HG02571 (cell line): ENCODE measurements at regions not wholly inside any gene's neighbourhood (a gene's known extent, or its start where the extent isn't known, plus 50 kb on each side); places are given as distances from the start of the nearest gene placed in this dataset.

Experiments used
- ATAC-seq: cut with Tn5 transposase; IDR thresholded peaks from one replicate; pipeline ENCODE4 v1.9.1; 2021; ENCODE audit warnings: mild to moderate bottlenecking, moderate library complexity; ENCODE audit not compliant: unreplicated experiment

DNA sequence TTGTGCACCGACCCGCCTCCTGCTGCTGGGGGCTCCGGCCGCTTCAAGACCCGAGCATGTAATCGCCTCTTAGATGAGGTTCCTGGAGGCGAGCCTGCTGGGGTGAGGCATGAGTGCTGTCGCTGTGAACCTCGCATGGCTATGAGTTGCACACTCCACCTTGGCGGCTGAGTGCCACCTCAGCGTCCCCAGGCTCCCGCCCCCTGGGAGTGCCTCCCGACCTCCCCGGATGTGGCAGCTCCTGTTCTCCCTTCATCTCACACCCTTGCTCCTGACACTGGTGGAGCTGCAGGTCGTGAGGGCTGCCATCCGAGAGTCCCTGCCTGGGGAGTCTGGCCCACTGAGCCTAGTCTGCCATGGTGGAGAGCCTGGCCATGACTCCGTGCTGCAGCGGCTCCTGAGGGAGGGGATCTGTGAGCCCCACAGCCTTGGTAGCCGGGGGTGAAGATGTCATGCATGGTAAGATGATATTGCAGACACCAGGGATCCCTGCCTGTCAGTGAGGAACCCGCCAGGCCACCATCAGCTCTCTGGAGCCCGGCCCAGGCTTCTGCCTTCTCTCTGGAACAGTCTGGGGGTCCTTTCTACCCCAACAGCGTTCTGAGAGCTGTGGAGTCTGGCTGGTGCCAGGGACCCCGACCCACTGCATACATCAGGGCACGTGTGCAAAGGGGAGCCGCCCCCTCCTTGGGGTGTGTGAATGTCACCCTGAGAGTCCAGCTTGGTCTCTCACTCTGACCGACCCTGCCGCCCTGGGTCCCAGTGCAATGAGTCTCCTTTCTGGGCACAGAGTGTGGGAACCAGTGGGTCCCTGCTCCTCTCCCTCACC lies 61.6 kb upstream of the HS6ST1 start:
- no peak for ATAC-seq

DNA sequence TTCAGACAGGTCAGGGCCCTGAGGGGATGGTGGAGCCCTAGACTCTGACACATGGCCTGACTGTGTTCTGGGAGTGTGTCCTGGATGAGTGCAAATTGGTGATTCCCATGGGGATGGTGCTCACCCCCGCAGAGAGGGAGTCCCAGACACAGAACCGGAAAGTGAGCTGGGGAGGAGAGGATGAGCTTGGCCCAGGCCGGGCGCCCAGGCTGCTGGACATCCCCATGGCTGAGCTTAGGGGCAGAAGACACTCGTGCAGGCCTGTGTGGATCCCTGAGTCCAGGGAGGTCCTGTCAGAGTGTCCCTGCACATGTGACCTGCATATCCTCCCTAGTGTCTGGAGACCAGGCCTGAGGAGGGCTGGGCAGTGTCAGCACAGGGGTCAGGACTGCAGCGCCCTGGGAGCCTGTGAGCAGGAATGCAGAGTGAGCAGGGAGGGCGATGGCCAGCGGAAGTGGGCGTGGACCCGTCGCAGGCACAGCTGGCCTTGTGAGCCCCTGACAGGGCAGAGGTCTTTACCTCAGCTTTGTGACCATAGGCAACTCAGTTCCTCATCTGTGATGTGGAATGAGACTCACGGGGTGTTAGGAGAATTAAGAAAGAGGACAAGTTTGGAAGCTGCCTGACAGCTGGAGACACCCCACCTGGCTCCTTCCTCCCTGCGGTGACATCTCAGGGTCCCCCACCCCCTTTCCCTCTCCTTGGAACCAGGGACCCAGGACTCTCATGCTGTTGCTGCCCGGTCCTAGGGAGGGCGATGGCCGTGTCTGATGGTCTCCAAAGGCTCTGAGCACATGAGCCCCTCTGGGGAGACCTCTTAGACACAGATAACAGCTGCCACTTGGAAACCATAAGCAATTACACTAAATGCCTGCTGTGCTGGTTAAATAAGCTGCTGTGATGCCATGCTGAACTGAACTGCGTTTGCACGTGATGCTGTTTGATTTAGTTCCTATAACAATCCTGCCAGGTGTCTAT lies 62.6 kb upstream of the HS6ST1 start:
- no peak for ATAC-seq

DNA sequence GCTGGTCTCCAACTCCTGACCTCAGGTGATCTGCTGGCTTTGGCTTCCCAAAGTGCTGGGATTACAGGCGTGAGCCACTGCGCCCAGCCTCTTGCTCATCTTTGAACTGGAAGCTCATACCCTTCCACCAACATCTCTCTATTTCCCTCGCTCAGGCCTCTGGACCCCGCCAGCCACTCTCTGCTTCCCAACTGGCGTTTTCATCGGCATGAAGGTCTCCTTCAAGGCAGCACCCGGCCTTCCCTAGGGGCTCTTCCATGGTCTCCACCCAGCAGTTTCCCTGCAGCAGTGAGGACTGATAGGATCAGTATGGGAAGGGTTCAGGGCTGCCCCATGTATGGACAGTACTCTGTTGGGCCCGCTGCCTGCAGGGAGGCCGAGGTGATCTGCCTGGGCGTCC lies 65.8 kb upstream of the HS6ST1 start:
- no peak for ATAC-seq

DNA sequence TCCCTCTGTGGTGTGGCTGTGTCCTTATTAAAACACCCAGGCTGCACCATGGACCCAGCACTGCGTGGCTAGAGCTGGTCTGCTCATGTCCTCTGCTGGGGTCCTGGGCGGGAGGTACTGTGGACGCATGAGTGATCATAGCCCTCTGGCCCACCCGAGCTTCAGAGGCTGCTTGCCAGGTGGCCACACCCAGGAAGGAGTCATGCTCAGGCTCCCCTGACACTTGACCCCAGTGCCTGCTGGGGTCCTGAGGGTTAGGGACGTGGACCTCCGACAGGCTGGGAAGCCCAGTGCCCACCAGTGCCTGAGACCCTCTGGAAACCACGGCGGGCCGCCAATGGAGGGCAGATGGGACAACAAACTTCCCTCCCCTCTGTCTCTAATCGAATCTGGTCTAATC lies 66.3 kb upstream of the HS6ST1 start:
- ATAC-seq: no peak

DNA sequence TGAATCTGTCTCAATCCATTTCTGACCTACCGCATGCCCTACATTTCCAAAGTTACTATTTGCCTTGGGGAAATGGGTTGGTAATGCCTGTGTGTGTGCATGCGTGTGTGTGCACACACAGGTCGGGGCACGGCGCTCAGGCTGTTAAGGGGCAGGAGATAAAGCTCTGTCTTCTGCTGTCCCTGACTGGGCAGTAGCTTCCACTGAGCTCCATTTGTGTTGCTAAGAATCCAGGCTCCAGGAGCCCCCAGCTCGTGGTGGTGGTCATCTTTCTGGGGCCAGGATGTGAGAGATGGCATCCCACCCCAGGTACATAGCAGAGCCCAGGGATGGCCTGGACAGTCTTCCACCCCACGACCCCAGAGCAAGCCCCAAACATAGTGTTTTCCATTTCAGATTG lies 66.7 kb upstream of the HS6ST1 start:
- ATAC-seq: no peak

DNA sequence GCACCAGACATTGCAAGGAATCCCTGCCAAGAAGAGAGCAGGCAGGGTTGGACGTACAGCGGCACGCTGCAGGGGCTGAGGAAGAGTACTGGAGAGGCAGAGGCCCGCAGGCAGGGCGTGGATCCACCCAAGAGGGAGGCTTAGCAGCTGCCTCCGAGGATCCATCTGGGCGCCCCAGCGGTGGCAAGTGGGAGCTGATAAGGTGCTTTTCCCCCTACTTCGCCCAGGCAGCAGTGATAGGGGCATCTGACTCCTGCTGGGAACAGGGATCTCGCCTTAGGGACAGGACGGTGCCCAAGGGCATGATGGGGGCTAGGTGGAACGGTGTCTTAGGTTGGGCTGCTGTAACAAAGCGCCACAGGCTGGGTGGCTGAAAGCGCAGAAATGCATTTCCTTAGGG lies 67.4 kb upstream of the HS6ST1 start:
- ATAC-seq: no peak

DNA sequence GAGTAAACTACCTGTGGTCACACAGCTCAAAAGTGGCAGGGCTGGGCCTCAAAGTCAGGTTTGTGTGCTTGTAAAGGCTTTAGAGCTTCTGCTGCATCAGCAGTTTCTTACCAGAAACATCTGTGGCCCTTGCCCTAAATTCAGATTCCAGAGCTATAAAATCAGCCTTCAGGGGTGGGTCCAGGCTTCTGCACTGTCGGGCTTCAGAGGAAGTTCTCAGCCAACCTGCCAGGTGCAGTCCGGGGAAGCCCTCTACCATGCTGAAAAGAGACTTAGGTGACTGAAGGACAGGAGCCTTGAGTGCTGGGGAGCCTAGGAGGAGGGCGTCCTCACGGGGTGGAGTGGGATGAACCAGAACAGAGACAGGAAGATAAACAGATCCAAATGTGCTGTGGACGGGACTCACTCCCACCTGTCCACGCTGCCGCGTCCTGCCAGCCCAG lies 69.9 kb upstream of the HS6ST1 start:
- ATAC-seq: no peak

DNA sequence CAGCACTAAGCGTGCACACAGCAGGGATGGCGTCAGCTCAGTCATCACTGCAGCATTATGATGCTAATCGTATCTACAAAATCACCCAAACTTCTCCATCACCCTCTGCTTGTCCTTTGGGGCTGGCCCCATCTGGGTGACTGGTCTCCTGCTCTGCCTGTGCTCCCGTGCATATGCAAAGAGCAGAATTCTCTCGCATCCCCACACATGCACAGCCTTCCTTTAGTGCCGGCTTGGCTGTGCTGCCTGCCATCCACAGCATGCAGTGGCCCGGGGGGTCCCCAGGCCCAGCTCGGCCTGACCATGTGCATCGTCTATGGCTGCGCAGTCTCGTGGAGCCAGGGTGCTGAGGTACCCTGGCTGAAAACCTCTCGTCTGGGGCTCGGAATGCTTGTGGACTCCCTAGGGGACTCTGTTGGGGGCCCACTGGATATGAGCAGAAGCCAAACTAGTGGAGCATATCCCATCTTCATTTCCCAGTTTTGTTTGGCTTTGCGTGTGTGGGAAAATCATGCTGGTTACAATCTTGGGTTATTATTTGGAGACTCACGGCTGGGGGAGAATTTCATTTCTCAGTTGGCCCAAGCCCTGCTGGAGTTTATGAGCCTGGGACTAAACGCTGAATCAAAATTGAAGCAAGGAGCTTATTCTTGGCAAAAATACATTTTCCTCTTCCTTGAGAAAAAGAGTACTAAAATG lies 70.9 kb upstream of the HS6ST1 start:
- no peak for ATAC-seq

DNA sequence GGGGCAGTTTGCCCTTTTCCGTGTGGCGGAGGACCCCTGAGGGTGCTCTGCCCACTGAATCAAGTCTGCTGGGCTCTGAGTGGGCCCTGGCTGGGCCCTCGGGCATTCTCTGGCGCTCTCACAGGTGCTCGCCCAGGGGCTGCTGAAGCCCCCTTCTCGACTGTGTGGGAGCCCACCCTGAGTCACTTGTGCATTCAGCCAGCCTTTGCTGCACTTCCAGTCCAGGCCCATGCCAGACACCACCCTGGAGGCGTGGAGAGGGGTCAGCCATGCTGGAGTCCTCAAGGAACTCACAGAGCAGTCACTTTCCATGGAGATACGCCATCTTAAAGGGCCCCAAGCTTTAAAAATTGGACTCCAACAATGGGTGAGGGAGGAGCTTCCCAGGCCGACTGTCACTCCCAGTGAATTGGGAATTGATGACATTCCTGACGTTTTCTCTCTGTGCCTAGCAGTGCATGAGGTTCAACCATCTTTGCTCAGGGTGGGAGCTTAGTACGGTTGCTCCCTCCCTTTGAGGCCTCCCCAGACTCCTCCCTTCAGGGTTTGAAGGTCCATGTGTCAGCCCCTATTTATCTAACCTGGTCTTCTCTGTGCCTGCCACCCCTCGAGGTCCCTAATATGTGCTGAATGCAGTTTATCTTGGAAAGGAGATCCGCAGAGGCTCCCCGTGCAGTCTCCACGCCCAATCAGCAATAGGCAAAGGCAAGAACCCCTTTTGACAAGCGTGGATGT lies 71.8 kb upstream of the HS6ST1 start:
- no peak for ATAC-seq

DNA sequence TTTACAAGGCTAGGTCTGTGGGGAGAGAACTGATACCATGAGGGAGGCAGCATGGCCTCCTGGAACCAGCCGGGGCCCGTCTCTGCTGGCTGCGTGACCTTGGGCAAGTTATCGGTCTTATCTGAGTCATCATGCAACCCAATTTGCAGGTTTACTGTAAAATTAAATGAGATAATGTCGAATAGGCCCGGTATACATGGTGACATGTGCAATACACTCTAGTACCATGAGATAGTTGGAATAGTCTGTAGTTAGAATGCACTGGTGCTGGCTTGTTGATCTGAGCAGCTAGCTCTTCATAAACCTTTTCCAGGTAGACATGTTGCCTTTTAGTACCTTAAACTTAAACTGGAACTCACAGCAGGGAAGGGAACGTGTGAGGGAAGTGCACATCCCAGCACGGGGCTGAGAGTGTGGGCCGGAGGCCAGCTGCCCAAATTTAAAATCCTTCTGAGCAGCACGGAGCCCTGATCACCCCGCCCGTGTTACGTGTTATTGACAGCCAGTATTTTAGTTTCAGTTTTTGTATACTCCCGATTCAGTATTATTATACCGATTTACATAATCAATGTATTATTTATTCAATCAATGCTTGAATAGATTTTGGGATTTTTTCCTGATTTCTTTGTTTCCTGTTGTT lies 72.4 kb upstream of the HS6ST1 start:
- ATAC-seq: no peak

DNA sequence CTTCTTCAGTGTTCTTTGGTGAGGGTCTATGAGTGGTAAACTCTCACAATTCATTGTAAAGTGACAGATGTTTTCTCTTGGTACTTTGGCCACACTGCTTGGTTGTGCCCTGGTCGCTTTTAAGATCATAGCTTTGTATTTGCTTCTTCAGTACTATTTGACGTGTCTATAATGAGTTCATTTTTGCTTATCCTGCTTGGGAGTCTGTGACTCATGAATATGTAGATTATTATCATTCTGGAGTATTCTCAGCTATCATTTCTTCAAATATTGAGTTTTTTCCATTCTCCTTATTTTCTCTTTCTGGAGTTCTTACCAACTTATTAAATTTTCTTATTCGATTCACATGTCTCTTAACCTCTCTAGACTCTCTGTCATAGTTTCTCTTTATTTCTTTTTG lies 73.0 kb upstream of the HS6ST1 start:
- no peak for ATAC-seq

DNA sequence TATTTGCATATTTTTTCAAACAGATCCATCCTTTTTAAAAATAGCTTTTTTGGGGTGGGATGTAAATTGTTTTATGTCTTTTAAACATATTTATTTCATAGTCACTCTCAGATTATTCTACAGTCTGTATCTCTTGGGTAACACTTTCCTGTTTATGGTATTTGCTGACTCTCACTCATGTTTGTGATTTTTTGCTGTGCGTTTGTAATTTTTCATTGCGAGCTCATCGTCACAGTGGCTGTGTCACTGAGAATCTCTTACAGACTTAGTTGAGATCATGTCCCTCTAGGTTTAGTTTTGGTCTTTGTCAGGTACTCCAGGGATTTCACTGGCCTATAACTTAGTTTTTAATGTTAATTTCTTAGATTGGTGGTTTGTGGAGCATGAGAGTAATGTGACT lies 73.5 kb upstream of the HS6ST1 start:
- no peak for ATAC-seq

DNA sequence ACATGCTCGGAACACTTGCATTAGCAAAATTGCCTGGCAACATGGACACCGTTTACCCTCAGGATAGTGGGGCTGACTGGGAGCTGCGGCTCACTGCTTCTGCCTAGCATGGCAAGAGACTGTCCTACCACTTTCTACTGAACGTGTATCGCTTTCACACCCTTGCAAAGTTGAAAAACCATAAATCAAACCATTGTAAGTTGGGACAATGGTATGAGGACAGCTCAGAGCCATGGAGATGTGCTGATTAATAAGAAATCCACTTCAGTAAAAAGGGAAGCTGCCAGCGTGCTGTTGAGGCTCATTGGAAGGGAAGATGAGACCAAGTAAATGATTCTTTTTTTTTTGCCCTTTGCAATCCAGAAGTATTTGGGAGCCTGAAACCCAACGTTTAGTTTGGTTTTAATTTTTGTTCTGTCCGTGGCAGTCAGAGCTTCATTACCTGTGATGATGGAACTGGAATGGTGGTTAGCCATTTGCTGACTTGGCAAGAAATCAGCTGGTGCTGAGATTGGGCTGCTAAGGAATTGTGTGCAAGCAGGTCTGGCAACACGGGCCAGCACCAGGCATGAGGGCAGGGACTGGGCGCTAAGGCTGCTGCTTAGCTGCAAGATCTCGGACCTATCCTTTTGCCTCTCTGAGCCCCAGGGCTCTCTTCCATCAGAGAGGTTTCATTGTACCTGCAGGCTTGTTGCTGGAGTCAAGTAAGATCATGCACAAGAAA lies 75.5 kb upstream of the HS6ST1 start:
- no peak for ATAC-seq

DNA sequence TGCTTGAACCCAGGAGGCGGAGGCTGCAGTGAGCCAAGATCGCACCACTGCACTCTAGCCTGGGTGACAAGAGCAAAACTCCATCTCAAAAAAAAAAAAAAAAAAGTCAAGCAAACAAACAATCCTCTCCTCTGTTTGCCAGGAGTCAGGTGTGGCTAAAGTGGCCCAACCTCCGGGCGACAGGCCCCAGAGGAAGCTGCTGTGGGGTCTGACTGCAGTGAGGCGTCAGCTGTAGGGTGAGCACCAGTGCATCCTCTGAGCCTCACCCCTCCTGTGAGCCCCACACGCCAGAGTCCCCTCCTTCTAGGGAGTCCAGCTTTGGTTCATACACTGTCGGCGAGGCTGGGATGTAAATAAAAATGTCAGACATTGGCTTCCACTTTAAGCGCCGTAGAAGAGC lies 76.5 kb upstream of the HS6ST1 start:
- no peak for ATAC-seq

DNA sequence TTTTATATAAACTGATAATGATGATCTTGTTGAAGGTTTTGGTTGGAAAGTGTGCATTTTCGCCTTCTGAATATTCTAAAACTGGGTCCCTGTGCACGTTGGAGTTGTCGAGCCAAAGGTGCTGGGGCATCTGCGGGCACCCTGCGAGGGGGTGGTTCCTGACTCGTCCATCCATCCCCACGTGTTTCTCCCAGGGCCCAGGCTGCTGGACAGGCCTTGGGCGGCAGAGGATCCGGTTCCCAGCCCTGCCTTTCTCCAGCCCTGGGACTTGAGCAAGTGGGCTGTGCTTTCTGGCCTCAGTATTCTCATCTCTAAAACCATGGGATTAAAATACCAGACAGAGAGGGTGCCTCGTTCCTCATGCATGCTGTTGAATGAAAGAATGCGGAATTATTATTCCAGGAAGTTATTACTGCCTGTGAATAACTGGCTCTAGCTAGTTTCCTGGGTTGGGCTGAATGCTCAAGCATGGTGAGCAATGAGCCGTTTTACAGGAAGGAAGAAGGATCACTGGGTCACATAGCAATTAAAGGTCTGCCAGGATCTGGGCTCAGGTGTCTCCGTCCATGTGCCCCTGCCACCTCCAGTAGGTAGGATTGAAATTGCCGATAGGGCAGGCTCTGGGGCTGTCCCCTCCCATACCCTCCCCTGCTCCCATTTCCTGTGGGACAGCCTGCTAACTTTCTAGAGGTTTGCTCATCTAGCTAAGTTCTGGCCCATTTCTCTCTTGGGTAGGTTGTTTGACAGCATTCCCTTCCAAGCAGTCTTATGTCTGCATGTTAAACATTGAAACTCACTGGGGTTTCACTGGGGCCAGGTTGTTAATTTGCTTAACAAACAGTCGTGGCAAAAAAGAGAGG lies 77.2 kb upstream of the HS6ST1 start:
- no peak for ATAC-seq

DNA sequence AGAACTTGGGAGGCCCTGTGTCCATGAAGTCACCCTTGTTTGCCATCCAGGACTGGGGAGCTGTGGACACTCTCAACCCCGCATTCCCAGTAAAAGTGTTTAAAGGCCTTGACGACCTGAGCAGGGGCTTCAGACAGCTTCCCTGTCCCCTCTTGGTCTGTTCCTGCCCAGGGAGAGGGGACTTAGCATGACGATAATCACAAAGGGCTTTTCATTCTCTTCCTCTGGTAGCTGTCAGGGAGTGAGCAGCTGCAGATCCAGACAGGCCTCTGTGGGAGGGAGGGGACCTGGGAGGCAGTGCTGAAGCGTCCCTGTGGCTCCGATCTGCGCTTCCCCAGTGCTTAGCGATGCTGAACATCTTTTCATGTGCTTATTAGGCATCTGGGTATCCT lies 77.8 kb upstream of the HS6ST1 start:
- ATAC-seq: no peak

DNA sequence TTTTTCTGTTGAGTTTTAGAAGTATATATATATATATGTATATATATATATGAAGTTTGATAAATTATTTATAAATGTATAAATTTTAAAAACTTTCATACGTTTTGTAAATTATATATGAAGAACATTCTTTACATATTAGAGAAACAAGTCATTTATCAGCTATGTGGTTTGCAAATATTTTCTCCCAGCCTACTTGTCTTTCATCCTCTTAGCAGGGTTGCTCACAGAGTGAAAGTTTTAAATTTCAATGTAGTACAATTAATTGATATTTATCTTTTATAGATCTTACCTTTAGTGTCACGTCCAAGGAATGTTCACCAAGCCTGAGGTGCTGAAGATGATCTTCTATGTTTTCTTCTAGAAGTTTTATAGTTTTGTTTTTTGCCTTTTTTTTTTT lies 78.3 kb upstream of the HS6ST1 start:
- ATAC-seq: no peak

DNA sequence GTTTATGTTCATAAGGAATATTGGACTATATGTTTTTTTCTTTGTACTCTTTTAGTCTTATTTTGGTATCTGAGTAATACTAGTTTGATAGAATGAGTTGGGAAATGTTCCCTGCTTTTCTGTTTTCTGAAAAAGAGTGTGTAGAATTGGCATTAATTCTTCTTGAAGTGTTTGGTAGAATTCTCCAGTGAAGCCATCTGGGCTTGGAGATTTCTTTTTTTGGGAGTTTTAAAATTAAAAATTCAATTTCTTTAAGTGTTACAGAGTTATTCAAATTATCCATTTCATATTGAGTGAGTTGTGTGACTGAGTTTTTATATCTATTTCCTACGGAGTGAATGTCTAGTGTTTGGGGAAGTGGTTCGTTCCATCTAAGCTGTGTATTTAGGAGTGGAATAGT lies 80.6 kb upstream of the HS6ST1 start:
- ATAC-seq: no peak
